ENCODE measurements at regions not wholly inside any gene's neighbourhood (a gene's known extent, or its start where the extent isn't known, plus 50 kb on each side); places are given as distances from the start of the nearest gene placed in this dataset.
"Not testable (repeated sequence)": the region's sequence is repeated elsewhere in the genome, so short reads cannot be mapped to it uniquely, and the experiment has no call there.

GRCh38 chr10:62996925-62997324, 136.2 kb upstream of the NRBF2 start:
- no peak for DNase-seq (ENCODE audit: low read depth)

- DNase-seq (ENCODE audit: low read depth), result no peak
These were observed 136.6 kb upstream of the NRBF2 start for GRCh38 chr10:62996516-62996915.

GRCh38 chr10:62993121-62993520, 140.0 kb upstream of the NRBF2 start:
- no peak for DNase-seq (ENCODE audit: low read depth)

GRCh38 chr10:62992145-62992721, 140.9 kb upstream of the NRBF2 start:
- DNase-seq (ENCODE audit: low read depth), result no peak

GRCh38 chr10:62990126-62990525, 143.0 kb upstream of the NRBF2 start:
- DNase-seq (ENCODE audit: low read depth), result no peak

GRCh38 chr10:62985807-62986600, 147.1 kb upstream of the NRBF2 start:
- DNase-seq (ENCODE audit: low read depth), result no peak

- no peak for DNase-seq (ENCODE audit: low read depth)
These were observed 152.0 kb upstream of the NRBF2 start for GRCh38 chr10:62981096-62981495.

GRCh38 chr10:62980687-62981086, 152.4 kb upstream of the NRBF2 start:
- no peak for DNase-seq (ENCODE audit: low read depth)

GRCh38 chr10:62979921-62980320, 153.2 kb upstream of the NRBF2 start:
- DNase-seq (ENCODE audit: low read depth), result no peak

- no peak for DNase-seq (ENCODE audit: low read depth)
These were observed 154.6 kb upstream of the NRBF2 start for GRCh38 chr10:62978482-62978881.

- not testable (repeated sequence) for DNase-seq (ENCODE audit: low read depth)
These were observed 158.3 kb upstream of the NRBF2 start for GRCh38 chr10:62974795-62975194.

GRCh38 chr10:62972103-62972502, 155.9 kb upstream of the EGR2 start:
- no peak for DNase-seq (ENCODE audit: low read depth)

GRCh38 chr10:62964026-62964425, 147.9 kb upstream of the EGR2 start:
- no peak for DNase-seq (ENCODE audit: low read depth)

GRCh38 chr10:62961951-62962523, 145.9 kb upstream of the EGR2 start:
- no peak for DNase-seq (ENCODE audit: low read depth)

GRCh38 chr10:62960416-62960815, 144.2 kb upstream of the EGR2 start:
- DNase-seq (ENCODE audit: low read depth), result peak; percentile 73

- no peak for DNase-seq (ENCODE audit: low read depth)
These were observed 143.4 kb upstream of the EGR2 start for GRCh38 chr10:62959553-62959952.

- no peak for DNase-seq (ENCODE audit: low read depth)
These were observed 142.8 kb upstream of the EGR2 start for GRCh38 chr10:62958980-62959379.

- no peak for DNase-seq (ENCODE audit: low read depth)
These were observed 130.1 kb upstream of the EGR2 start for GRCh38 chr10:62946278-62946677.

GRCh38 chr10:62939698-62940097, 123.5 kb upstream of the EGR2 start:
- DNase-seq (ENCODE audit: low read depth), result no peak

- DNase-seq (ENCODE audit: low read depth), result no peak
These were observed 122.5 kb upstream of the EGR2 start for GRCh38 chr10:62938672-62939071.

- no peak for DNase-seq (ENCODE audit: low read depth)
These were observed 121.5 kb upstream of the EGR2 start for GRCh38 chr10:62937674-62938073.

GRCh38 chr10:62935022-62935421, 118.9 kb upstream of the EGR2 start:
- no peak for DNase-seq (ENCODE audit: low read depth)

- DNase-seq (ENCODE audit: low read depth), result no peak
These were observed 118.1 kb upstream of the EGR2 start for GRCh38 chr10:62934258-62934657.

- not testable (repeated sequence) for DNase-seq (ENCODE audit: low read depth)
These were observed 112.6 kb upstream of the EGR2 start for GRCh38 chr10:62928763-62929162.

All from non-pigmented ciliary epithelial cell (primary cell).